Tibial artery (tissue), 4 donors: ENCODE measurements at regions not wholly inside any gene's neighbourhood (a gene's known extent, or its start where the extent isn't known, plus 50 kb on each side); places are given as distances from the start of the nearest gene placed in this dataset.
"Not testable (repeated sequence)": the region's sequence is repeated elsewhere in the genome, so short reads cannot be mapped to it uniquely, and the experiment has no call there.

Source experiments
- DNase-seq, 2 donors: peaks; one replicate each; pipeline ENCODE4 v3.0.0-alpha.2; 2019
- H3K27ac ChIP-seq, 2 donors: fragments of 200-600 bp; sonication (generic) in 1 of 2; 1 replicate in 1 of 2; 2 replicates in 1 of 2; pipeline ENCODE4 v1.5.1; 2018 to 2019; ENCODE audit warnings: mild to moderate bottlenecking in 1 of 2
- H3K27me3 ChIP-seq, 2 donors: fragments of 200-600 bp; sonication (generic) in 1 of 2; one replicate each; pipeline versions ENCODE4 v1.5.1 to v1.6.0; 2016 to 2019
- H3K36me3 ChIP-seq, 3 donors: fragments of 200-600 bp; sonication (generic) in 2 of 3; one replicate each; pipeline ENCODE4 v1.5.1; 2016 to 2019; ENCODE audit warnings: mild to moderate bottlenecking in 2 of 3
- H3K4me1 ChIP-seq, 4 donors: fragments of 200-600 bp; sonication (generic) in 2 of 4; 1 replicate in 3 of 4; 2 replicates in 1 of 4; pipeline ENCODE4 v1.5.1; 2016 to 2019
- H3K4me3 ChIP-seq, 2 donors: fragments of 200-600 bp; sonication (generic) in 1 of 2; 1 replicate in 1 of 2; 2 replicates in 1 of 2; pipeline ENCODE4 v1.5.1; 2018 to 2019; ENCODE audit warnings: mild to moderate bottlenecking in 2 of 2
- H3K9me3 ChIP-seq, 3 donors: fragments of 200-600 bp; sonication (generic) in 1 of 3; one replicate each; pipeline ENCODE4 v1.5.1; 2016 to 2019
- CTCF ChIP-seq, 2 experiments: fragments of 200-600 bp in 1 of 2; fragments of 450-650 bp in 1 of 2; IDR thresholded peaks; one replicate each; pipeline ENCODE4 v1.5.1; 2017 to 2019; ENCODE audit warnings: antibody characterized with exemption in 2 of 2, mild to moderate bottlenecking in 1 of 2, moderate library complexity in 1 of 2
- intact Hi-C: fragments of 100-400 bp; cut with DNase I; formaldehyde crosslinking; loops from one replicate; pipeline ENCODE4 v1.15.0; 2023; ENCODE audit warnings: low total_unique reads

GRCh38 chr1:233828480-233828879, 76.0 kb upstream of the SLC35F3 start:
- intact Hi-C loops = no loop called here
- no peak for TF ChIP-seq CTCF (IDR thresholded peaks at IDR 0.05)
- no peak for DNase-seq
- Histone ChIP-seq H3K36me3 (no peaks in the 10 kb centered on the region), H3K4me1 (no peaks in the 10 kb centered on the region), H3K9me3 (peaks cover 0 to 5% (median 0%) of the 10 kb centered on the region in 3 donors), H3K27me3 (no peaks in the 10 kb centered on the region), H3K27ac (no peak overlapping the region), H3K4me3 (no peak overlapping the region)

GRCh38 chr1:233834609-233835008, 69.9 kb upstream of the SLC35F3 start:
- H3K27me3 ChIP-seq = no peaks in the 10 kb centered on the region
- no peaks in the 10 kb centered on the region for H3K36me3 ChIP-seq
- peaks cover 0 to 3% (median 0%) of the 10 kb centered on the region in 3 donors for H3K9me3 ChIP-seq
- intact Hi-C loops = no loop called here
- TF ChIP-seq CTCF (IDR thresholded peaks at IDR 0.05) = no peak
- DNase-seq = no peak
- no peaks in the 10 kb centered on the region for H3K4me1 ChIP-seq
- no peak overlapping the region for H3K4me3 ChIP-seq
- H3K27ac ChIP-seq = no peak overlapping the region

GRCh38 chr1:233838207-233838606, 66.3 kb upstream of the SLC35F3 start:
- intact Hi-C loops, H3K4me3 ChIP-seq, H3K27me3 ChIP-seq, DNase-seq, H3K36me3 ChIP-seq, H3K4me1 ChIP-seq, H3K9me3 ChIP-seq, H3K27ac ChIP-seq: not testable (repeated sequence)

- H3K4me1 ChIP-seq = no peaks in the 10 kb centered on the region
- H3K27ac ChIP-seq = no peak overlapping the region
- TF ChIP-seq CTCF (IDR thresholded peaks at IDR 0.05) = no peak
- H3K9me3 ChIP-seq = no peaks in the 10 kb centered on the region
- no peak overlapping the region for H3K4me3 ChIP-seq
- no peaks in the 10 kb centered on the region for H3K36me3 ChIP-seq
- no peak for DNase-seq
- H3K27me3 ChIP-seq = no peaks in the 10 kb centered on the region
- intact Hi-C loops = no loop called here
Observed at GRCh38 chr1:233843525-233844204, 60.8 kb upstream of the SLC35F3 start.

GRCh38 chr1:233844275-233844674, 60.2 kb upstream of the SLC35F3 start:
- no peak for TF ChIP-seq CTCF (IDR thresholded peaks at IDR 0.05)
- Histone ChIP-seq H3K9me3 (no peaks in the 10 kb centered on the region), H3K36me3 (no peaks in the 10 kb centered on the region), H3K27me3 (no peaks in the 10 kb centered on the region), H3K4me3 (no peak overlapping the region), H3K4me1 (no peaks in the 10 kb centered on the region), H3K27ac (no peak overlapping the region)
- no peak for DNase-seq
- intact Hi-C loops = no loop called here

- intact Hi-C loops = no loop called here
- DNase-seq = no peak
- no peak overlapping the region for H3K27ac ChIP-seq
- H3K4me3 ChIP-seq = no peak overlapping the region
- H3K36me3 ChIP-seq = no peaks in the 10 kb centered on the region
- TF ChIP-seq CTCF (IDR thresholded peaks at IDR 0.05) = no peak
- H3K9me3 ChIP-seq = no peaks in the 10 kb centered on the region
- no peaks in the 10 kb centered on the region for H3K27me3 ChIP-seq
- H3K4me1 ChIP-seq = no peaks in the 10 kb centered on the region
Observed at GRCh38 chr1:233844692-233845091, 59.8 kb upstream of the SLC35F3 start.
